ENCODE measurements at regions not wholly inside any gene's neighbourhood (a gene's known extent, or its start where the extent isn't known, plus 50 kb on each side); places are given as distances from the start of the nearest gene placed in this dataset.

- no peak for DNase-seq (ENCODE audit: extremely low read depth in 1 of 11, low read depth in 9 of 11, low spot score in 4 of 11)
Observed at GRCh38 chr3:144185276-144185675, 213.7 kb downstream of the DIPK2A start.

- DNase-seq (ENCODE audit: extremely low read depth in 1 of 11, low read depth in 9 of 11, low spot score in 4 of 11), result no peak
Observed at GRCh38 chr3:144187531-144188210, 216.0 kb downstream of the DIPK2A start.

DNA sequence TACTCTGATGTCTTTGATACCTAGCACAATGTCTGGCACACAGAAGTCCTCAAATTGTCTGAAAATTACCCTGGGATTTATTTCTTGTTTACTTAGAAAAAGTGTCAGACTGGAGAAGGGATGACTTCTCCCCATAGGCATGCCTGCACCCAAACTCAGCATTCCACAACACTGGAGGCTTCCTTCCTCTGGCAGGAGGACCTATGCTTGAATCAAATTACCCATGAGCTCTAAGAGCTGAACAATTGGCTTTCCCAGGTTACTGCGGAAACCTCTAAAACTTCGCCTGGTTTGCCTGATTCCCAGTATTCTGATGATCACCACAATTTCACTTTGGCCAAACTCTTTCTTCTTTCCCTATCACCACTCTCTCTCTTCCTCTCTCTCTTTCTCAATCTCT lies 217.4 kb downstream of the DIPK2A start:
- no peak for DNase-seq (ENCODE audit: extremely low read depth in 1 of 11, low read depth in 9 of 11, low spot score in 4 of 11)

DNA sequence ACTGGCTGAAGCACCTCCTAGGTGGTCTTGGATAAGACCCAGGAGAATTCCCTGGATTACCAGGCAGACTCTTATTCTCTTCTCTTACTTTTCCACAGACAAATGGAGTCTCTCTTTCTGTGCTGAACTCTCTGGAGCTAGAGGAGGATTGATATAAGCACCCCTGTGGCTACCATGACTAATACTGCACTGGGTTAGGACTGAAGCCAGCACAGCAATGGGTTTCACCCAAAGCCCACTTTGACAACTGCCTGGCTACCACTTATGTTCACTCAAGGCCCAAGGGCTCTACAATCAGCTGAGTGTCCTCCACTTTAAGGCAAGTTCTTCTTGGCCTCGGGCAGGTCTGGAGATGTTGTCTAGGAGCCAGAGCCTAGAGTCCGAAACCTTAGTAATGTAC lies 225.5 kb downstream of the DIPK2A start:
- no peak for DNase-seq (ENCODE audit: extremely low read depth in 1 of 11, low read depth in 9 of 11, low spot score in 4 of 11)

DNA sequence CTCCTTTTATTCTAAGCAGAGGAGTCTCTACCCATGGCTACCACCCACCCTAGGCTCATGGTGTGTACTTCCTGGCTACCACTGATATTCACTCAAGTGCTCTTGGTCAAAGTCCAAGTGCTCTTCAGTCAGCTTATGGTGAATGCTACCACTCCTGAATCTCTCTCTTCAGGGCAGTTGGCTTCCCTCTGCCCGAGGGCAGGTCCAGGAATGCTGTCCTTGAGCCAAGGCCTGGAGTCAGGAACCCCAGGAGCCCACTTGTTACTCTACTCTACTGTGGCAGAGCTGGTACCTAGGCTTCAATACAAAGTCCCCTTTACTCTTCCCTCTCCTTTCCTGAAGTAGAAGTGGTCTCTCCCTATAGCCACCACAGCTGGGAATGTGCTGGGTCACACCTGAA lies 226.0 kb downstream of the DIPK2A start:
- no peak for DNase-seq (ENCODE audit: extremely low read depth in 1 of 11, low read depth in 9 of 11, low spot score in 4 of 11)

GRCh38 chr3:144200004-144200403 lies 228.4 kb downstream of the DIPK2A start:
- no peak for DNase-seq (ENCODE audit: extremely low read depth in 1 of 11, low read depth in 9 of 11, low spot score in 4 of 11)

- no peak for DNase-seq (ENCODE audit: extremely low read depth in 1 of 11, low read depth in 9 of 11, low spot score in 4 of 11)
Observed at GRCh38 chr3:144200466-144200865, 228.8 kb downstream of the DIPK2A start.

GRCh38 chr3:144221761-144222160 lies 250.1 kb downstream of the DIPK2A start:
- DNase-seq (ENCODE audit: extremely low read depth in 1 of 11, low read depth in 9 of 11, low spot score in 4 of 11), result peak in 8 of 11 donors; percentile 15 to 58 (median 30)

DNA sequence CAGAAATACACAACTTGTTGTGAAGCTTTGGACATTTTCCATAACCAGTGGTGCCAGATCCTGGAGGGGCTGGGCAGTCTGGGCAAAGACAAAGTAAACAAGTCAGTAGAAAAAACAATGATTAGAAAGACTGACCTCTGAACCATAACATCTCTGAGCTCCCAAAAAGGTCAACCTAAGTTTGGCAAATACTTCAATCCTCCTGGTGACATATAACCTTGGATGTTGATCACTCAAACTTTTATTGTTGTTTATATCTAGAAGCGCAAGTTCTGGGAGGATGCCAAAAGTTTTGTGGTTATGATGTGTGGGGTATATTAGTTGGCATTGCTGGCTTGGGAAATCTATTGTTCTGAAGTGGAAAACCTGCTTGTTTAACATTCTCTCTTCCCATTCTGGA lies 257.7 kb downstream of the DIPK2A start:
- no peak for DNase-seq (ENCODE audit: extremely low read depth in 1 of 11, low read depth in 9 of 11, low spot score in 4 of 11)

DNA sequence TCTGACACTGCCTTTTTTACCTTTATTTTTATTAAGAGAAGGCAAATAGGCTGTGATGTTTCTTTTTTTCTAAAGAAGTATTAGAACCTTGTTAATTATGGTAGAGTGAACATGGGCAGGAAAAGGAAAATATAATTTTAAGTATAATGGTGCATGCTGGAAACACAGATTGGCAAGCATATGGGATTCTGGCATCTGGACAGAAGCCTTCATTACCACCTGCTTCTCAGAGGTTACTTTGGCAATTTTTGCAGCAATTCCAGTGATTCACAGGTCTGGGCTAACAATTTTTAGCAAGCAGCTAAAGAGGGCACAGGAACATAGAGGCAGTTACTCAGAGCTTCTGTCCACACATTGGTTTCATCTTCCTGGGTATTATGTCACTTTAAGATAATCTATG lies 258.3 kb downstream of the DIPK2A start:
- DNase-seq (ENCODE audit: extremely low read depth in 1 of 11, low read depth in 9 of 11, low spot score in 4 of 11), result no peak

- no peak for DNase-seq (ENCODE audit: extremely low read depth in 1 of 11, low read depth in 9 of 11, low spot score in 4 of 11)
Observed at GRCh38 chr3:144235489-144235888, 263.9 kb downstream of the DIPK2A start.

GRCh38 chr3:144237351-144237750 lies 265.7 kb downstream of the DIPK2A start:
- no peak for DNase-seq (ENCODE audit: extremely low read depth in 1 of 11, low read depth in 9 of 11, low spot score in 4 of 11)

- DNase-seq (ENCODE audit: extremely low read depth in 1 of 11, low read depth in 9 of 11, low spot score in 4 of 11), result peak in 4 of 11 donors; percentile 12 to 22 (median 15)
Observed at GRCh38 chr3:144241404-144241803, 269.8 kb downstream of the DIPK2A start.

GRCh38 chr3:144242747-144243146 lies 271.1 kb downstream of the DIPK2A start:
- no peak for DNase-seq (ENCODE audit: extremely low read depth in 1 of 11, low read depth in 9 of 11, low spot score in 4 of 11)

- no peak for DNase-seq (ENCODE audit: extremely low read depth in 1 of 11, low read depth in 9 of 11, low spot score in 4 of 11)
Observed at GRCh38 chr3:144244662-144245061, 273.0 kb downstream of the DIPK2A start.

DNA sequence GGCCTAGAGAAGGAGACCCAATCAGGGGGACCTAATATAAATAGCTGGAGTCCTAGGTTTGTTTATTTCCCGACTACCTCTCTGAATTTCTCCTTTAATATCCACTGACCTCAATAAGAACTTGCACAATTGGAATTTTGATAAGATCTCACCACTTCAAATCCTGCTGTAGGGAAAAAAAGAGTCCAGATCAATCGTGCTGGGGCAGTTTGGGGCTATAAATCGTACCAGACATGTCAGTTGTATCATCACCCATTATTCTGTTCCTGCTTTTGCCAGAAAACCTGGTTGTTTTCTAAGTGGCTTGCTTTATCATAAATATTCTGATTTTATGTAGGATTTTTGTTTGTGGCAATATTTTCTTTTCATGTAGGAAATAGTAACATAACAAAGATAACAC lies 281.3 kb downstream of the DIPK2A start:
- no peak for DNase-seq (ENCODE audit: extremely low read depth in 1 of 11, low read depth in 9 of 11, low spot score in 4 of 11)

DNA sequence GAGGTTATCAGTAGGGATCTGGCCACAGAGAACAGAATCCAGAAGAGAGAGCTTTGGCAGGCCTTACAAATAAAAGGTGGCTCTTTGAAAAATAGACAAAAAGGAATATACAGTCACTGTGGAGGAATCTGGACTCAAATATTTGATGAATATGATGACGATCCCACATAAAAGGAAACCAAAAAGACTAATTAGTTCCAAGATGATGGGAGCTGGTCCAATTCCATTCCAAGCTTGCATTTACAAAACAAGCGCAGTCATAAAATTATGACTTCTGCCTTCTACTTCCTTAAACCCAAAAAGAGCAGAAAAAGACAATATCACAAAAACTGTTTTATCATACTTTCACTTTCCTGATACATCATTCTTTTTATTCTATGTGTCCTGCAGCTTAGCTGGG lies 285.8 kb downstream of the DIPK2A start:
- no peak for DNase-seq (ENCODE audit: extremely low read depth in 1 of 11, low read depth in 9 of 11, low spot score in 4 of 11)

DNA sequence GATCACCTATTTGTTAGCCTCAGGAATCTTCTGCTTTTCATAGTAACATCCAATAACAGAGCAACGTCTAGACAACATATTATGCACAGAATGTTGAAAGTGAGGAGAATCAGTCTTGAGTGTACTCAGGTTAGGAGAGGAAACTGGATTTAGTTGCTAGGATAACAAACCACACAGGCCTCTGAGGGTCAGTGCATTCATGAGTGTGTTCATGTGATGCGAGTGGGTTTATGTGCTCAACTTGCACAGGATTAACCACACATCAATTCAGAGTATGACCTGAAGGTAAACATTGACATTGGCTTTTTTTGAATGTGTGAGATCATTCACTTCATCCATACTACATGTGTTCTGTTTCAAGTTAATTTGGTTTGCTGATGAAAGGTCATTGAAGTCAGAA lies 287.6 kb downstream of the DIPK2A start:
- no peak for DNase-seq (ENCODE audit: extremely low read depth in 1 of 11, low read depth in 9 of 11, low spot score in 4 of 11)

DNA sequence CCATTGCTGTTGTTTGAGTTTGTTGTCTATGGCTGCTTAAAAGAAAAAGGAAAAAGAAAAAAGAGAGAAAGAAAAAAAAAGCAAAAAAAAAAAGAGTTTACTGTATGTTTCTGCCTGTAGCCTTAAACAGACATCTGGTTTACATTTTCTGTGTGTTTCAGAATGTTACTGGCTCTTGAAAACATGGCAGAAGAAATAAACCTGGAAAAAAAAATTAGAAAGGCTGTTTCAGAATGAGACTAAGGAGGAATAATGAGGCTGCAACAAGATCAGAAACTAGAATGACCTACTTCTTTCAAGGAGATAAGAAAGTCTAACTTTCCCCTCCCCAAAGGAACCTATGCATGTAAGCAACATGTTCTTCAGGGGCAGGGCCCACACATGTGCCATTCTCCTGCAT lies 292.1 kb downstream of the DIPK2A start:
- DNase-seq (ENCODE audit: extremely low read depth in 1 of 11, low read depth in 9 of 11, low spot score in 4 of 11), result no peak

DNA sequence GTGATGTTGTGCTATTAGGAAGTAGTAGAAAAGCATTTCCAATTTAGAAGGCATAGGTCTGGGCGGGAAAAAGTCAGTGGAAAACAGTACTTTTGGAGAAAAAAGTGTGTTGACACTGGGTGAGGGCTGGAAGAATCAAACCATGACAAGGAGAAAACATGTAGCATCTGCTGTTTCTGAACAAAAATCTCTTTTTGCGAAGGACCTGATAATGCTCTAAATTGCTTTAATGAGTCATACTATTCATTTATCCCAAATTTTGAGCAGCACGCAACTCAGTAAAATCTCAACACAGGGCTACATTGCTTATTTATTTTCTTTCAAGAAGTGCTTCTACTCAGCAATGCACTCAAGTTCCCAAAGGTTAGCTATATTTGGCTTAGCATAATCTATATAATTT lies 292.7 kb downstream of the DIPK2A start:
- DNase-seq (ENCODE audit: extremely low read depth in 1 of 11, low read depth in 9 of 11, low spot score in 4 of 11), result no peak

GRCh38 chr3:144264794-144265193 lies 293.2 kb downstream of the DIPK2A start:
- no peak for DNase-seq (ENCODE audit: extremely low read depth in 1 of 11, low read depth in 9 of 11, low spot score in 4 of 11)

Data from renal cortex interstitium (tissue), 11 donors.